NCI-H2107 treated with DMSO at 0.1 percent for 48 hours (cell line): ENCODE measurements at regions not wholly inside any gene's neighbourhood (a gene's known extent, or its start where the extent isn't known, plus 50 kb on each side); places are given as distances from the start of the nearest gene placed in this dataset.
"Not testable (repeated sequence)": the region's sequence is repeated elsewhere in the genome, so short reads cannot be mapped to it uniquely, and the experiment has no call there.

ENCODE experiments used
- DNase-seq: peaks from one replicate; lab custom pipeline; 2025; ENCODE audit not compliant: unreplicated experiment; lab: John Stamatoyannopoulos, UW

GRCh38 chr2:183522489-183523266 is 398.4 kb downstream of the NUP35 start:
- no peak for DNase-seq

GRCh38 chr2:183530333-183530901 is 406.2 kb downstream of the NUP35 start:
- DNase-seq = no peak

GRCh38 chr2:183532514-183532913 is 408.3 kb downstream of the NUP35 start:
- DNase-seq = no peak

- no peak for DNase-seq
Observed at GRCh38 chr2:183533021-183533420, 408.8 kb downstream of the NUP35 start.

DNA sequence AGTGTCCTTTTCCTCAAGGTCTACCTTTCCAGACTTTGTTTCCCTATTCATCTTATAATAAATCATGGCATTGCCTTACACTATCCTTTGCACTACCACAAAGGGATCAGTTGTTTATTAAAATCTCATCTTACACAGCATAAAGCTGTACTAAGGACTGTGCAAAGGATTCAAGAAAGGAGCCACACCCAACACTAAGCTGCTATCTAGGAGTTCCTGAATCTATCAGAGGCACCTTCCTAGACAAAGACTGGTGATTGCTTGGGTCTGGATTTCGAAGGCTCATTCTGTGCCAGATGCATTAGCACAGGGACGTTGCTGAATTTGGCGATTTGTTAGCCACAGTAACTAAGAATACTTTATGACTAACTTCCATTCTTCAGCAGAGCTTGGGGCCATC is 412.0 kb downstream of the NUP35 start:
- DNase-seq = no peak

- DNase-seq = no peak
Observed at GRCh38 chr2:183536714-183537113, 412.5 kb downstream of the NUP35 start.

DNA sequence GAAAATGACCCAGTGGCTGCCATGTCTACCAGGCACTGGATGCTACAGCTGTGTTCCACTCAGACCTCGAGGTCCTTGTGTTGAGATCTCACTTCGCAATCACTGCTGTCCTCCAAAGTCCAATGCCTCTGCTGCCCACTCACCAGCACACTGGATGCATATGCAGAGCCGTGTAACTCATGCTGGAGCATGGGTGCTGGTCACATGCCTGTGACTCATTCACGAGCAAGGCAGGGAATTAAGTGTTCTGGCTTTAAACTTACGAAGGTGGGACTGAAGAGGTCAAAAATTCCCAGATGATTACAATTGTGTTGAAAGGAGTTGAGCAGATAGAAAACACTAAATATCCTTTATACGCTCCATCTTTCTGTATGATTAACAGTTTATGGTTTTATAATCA is 417.5 kb downstream of the NUP35 start:
- DNase-seq = no peak

- DNase-seq = no peak
Observed at GRCh38 chr2:183542606-183543005, 418.4 kb downstream of the NUP35 start.

- no peak for DNase-seq
Observed at GRCh38 chr2:183543222-183543621, 419.0 kb downstream of the NUP35 start.

GRCh38 chr2:183543731-183544130 is 419.5 kb downstream of the NUP35 start:
- no peak for DNase-seq

DNA sequence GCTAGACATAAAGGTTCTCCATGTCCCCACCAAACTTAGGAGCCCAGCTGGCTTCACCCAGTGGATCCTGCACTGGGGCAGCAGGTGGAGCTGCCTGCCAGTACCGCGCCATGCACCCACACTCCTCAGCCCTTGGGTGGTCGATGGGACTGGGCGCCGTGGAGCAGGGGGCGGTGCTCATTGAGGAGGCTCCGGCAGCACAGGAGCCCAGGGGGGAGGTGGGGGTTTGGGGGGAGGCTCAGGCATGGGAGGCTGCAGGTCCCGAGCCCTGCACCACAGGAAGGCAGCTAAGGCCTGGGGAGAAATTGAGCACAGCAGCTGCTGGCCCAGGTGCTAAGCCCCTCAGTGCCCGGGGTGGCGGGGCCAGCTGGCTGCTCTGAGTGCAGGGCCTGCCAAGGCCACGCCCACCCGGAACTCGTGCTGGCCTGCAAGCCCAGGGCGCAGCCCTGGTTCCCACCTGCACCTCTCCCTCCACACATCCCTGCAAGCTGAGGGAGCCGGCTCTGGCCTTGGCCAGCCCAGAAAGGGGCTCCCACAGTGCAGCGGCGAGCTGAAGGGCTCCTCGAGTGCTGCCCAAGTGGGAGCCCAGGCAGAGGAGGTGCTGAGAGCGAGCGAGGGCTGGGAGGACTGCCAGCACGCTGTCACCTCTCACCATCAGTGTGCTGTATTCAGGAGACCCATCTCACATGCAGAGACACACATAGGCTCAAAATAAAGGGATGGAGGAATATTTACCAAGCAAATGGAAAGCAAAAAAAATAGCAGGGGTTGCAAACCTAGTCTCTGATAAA is 422.5 kb downstream of the NUP35 start:
- not testable (repeated sequence) for DNase-seq

- no peak for DNase-seq
Observed at GRCh38 chr2:183552716-183553115, 428.5 kb downstream of the NUP35 start.

DNA sequence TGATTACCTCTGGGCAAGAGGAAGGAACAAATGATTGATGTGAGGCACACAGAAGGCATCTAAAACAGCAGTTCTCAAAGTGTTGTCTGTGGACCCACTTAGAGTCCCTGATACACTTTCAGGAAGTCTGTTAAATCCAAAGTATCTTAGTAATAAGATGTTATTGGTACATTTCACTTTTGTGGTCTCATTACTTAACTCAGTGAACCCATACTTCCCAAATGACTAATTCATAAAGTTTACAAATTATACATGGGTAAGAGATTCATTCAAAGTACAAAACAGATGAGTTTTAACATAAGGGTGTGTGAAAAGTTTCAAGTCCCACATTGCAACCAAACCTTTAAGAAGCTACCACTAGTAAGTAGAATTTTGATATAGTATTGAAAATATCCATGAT is 440.5 kb downstream of the NUP35 start:
- DNase-seq = no peak

GRCh38 chr2:183575481-183575880 is 451.2 kb downstream of the NUP35 start:
- DNase-seq = no peak

DNA sequence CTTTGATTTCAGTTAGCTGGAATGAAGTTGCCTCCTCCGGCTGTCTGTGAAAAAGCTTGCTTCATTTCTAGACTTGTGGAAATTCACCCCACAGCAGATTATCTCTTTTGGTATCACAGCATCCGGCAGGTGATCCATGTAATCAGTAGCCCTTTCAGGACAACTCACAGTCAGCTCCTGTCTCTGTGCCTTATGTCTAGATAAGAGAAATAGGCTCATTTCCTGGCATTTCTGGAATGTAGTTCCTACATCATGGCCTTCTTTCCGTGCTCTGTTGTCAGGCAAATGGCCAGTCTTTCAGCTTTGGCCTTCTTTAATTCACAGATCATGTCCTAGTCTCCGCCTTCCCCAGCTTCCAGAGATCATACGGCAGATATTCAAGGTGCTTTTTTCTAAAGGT is 455.4 kb downstream of the NUP35 start:
- no peak for DNase-seq

DNA sequence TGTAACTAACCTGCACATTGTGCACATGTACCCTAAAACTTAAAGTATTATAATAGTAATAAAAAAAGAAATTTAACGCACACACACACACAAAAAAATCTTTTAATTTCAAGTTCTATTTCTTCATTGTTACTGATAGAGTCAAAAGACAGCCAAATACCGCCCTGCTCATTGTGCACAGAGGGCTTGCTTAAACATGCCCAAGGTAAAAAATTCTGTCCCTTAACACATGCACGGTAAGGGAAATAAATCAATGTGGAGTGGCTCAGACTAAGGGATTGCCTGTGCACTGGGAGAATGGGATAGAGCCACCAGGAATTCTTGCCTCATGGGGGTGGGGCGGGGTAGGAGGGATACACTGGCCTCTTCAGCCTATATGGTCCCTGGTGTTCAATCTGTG is 468.0 kb downstream of the NUP35 start:
- DNase-seq = no peak

DNA sequence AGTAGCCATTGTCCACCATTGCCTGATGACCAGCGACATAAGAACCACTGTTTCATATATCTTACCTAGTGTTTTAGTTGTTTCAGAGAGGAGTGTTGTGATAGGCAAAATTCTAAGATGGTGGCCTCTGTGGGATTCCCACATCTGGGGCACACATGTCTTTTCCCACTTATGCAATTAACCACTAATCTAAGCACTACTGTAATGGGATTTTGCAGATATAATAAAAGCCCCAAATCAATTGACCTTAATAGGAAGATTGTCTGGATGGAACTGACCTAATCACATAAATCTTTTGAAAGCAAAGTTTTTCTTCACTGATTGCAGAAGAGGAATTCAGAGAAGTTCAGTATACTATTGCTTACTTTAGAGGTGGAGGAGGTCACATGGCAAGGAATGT is 469.9 kb downstream of the NUP35 start:
- no peak for DNase-seq

DNA sequence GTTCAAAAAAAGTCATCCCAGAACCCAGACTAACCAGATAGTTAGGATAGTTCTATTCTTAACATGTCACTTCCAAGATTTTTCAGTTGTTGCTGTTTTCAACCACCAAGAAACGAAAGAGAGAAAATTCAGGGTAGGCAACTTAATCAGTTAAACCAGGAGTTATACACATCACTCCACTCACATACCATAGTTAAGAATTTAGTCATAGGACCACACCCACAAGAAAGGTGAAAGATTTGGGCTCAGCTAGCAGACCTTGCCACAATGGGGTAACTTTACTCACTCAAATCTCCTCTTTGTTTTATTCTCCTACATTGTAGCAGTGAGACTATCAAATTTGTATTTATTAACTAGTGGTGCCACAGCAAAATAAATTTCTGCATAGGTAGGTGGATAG is 473.6 kb downstream of the NUP35 start:
- no peak for DNase-seq

GRCh38 chr2:183604065-183604464 is 479.8 kb downstream of the NUP35 start:
- DNase-seq = no peak

GRCh38 chr2:183605440-183605839 is 481.2 kb downstream of the NUP35 start:
- DNase-seq = no peak

GRCh38 chr2:183606022-183606717 is 481.9 kb downstream of the NUP35 start:
- no peak for DNase-seq

GRCh38 chr2:183606718-183607085 is 482.5 kb downstream of the NUP35 start:
- DNase-seq = no peak
